GM10266 (cell line): ENCODE measurements at regions not wholly inside any gene's neighbourhood (a gene's known extent, or its start where the extent isn't known, plus 50 kb on each side); places are given as distances from the start of the nearest gene placed in this dataset.

Experiments
- DNase-seq: peaks from one replicate; pipeline ENCODE4 v3.0.0; 2012; ENCODE audit errors: extremely low spot score
- CTCF ChIP-seq: IDR thresholded peaks from 2 replicates; pipeline ENCODE4 v1.5.1; 2012; ENCODE audit warnings: mild to moderate bottlenecking, low read depth; ENCODE audit not compliant: control insufficient read depth, insufficient read depth; ENCODE audit errors: missing control alignments

GRCh38 chr2:236739663-236740062 lies 170.0 kb downstream of the ACKR3 start:
- no peak for DNase-seq
- TF ChIP-seq CTCF, result no peak

- DNase-seq, result no peak
- TF ChIP-seq CTCF, result no peak
Measured at GRCh38 chr2:236740506-236740905, 170.9 kb downstream of the ACKR3 start.

GRCh38 chr2:236743039-236743920 lies 173.7 kb downstream of the ACKR3 start:
- no peak for DNase-seq
- no peak for TF ChIP-seq CTCF

- no peak for DNase-seq
Measured at GRCh38 chr2:236743921-236744280, 174.3 kb downstream of the ACKR3 start.

GRCh38 chr2:236744281-236744705 lies 174.7 kb downstream of the ACKR3 start:
- no peak for TF ChIP-seq CTCF
- DNase-seq, result no peak

More at GRCh38 chr2:236743921-236744280, 174.3 kb downstream of the ACKR3 start:
- no peak for TF ChIP-seq CTCF

GRCh38 chr2:236744716-236745115 lies 175.1 kb downstream of the ACKR3 start:
- DNase-seq, result no peak
- no peak for TF ChIP-seq CTCF
